Stimulated activated naive CD4-positive, alpha-beta T cell (primary cell): ENCODE measurements at regions not wholly inside any gene's neighbourhood (a gene's known extent, or its start where the extent isn't known, plus 50 kb on each side); places are given as distances from the start of the nearest gene placed in this dataset.
"Not testable (repeated sequence)": the region's sequence is repeated elsewhere in the genome, so short reads cannot be mapped to it uniquely, and the experiment has no call there.

Experiments
- DNase-seq, 6 experiments: peaks; one replicate each; lab custom pipeline; 2025; lab: John Stamatoyannopoulos, UW

- DNase-seq = no peak
Measured at GRCh38 chr9:78671785-78672184, 374.9 kb downstream of the PSAT1 start.

- DNase-seq = no peak
Measured at GRCh38 chr9:78674874-78675273, 377.9 kb downstream of the PSAT1 start.

GRCh38 chr9:78676009-78676408 lies 379.1 kb downstream of the PSAT1 start:
- no peak for DNase-seq

GRCh38 chr9:78676623-78677022 lies 379.7 kb downstream of the PSAT1 start:
- DNase-seq = no peak

GRCh38 chr9:78677326-78677725 lies 380.4 kb downstream of the PSAT1 start:
- DNase-seq = no peak

GRCh38 chr9:78678877-78679276 lies 382.0 kb downstream of the PSAT1 start:
- no peak for DNase-seq

GRCh38 chr9:78680196-78680595 lies 383.3 kb downstream of the PSAT1 start:
- DNase-seq = no peak

GRCh38 chr9:78682216-78682615 lies 385.3 kb downstream of the PSAT1 start:
- no peak for DNase-seq

GRCh38 chr9:78685471-78685870 lies 388.5 kb downstream of the PSAT1 start:
- DNase-seq = no peak

- DNase-seq = no peak
Measured at GRCh38 chr9:78688796-78689195, 391.9 kb downstream of the PSAT1 start.

GRCh38 chr9:78691542-78691941 lies 394.6 kb downstream of the PSAT1 start:
- no peak for DNase-seq

- no peak for DNase-seq
Measured at GRCh38 chr9:78692871-78693270, 395.9 kb downstream of the PSAT1 start.

- no peak for DNase-seq
Measured at GRCh38 chr9:78694974-78695373, 398.0 kb downstream of the PSAT1 start.

GRCh38 chr9:78695519-78695918 lies 398.6 kb downstream of the PSAT1 start:
- DNase-seq = no peak

- DNase-seq = no peak
Measured at GRCh38 chr9:78697618-78698017, 400.7 kb downstream of the PSAT1 start.

GRCh38 chr9:78698371-78698770 lies 401.4 kb downstream of the PSAT1 start:
- no peak for DNase-seq

GRCh38 chr9:78699217-78699616 lies 402.3 kb downstream of the PSAT1 start:
- DNase-seq = not testable (repeated sequence)

- not testable (repeated sequence) for DNase-seq
Measured at GRCh38 chr9:78704153-78704552, 407.2 kb downstream of the PSAT1 start.

- no peak for DNase-seq
Measured at GRCh38 chr9:78707080-78707479, 410.2 kb downstream of the PSAT1 start.

- no peak for DNase-seq
Measured at GRCh38 chr9:78707481-78707991, 410.6 kb downstream of the PSAT1 start.

- DNase-seq = no peak
Measured at GRCh38 chr9:78712903-78713613, 416.1 kb downstream of the PSAT1 start.

GRCh38 chr9:78713614-78714405 lies 416.9 kb downstream of the PSAT1 start:
- no peak for DNase-seq

- no peak for DNase-seq
Measured at GRCh38 chr9:78714576-78714975, 417.7 kb downstream of the PSAT1 start.
